Transverse colon (tissue), 4 donors: ENCODE measurements at regions not wholly inside any gene's neighbourhood (a gene's known extent, or its start where the extent isn't known, plus 50 kb on each side); places are given as distances from the start of the nearest gene placed in this dataset.

Experiments used
- CTCF ChIP-seq, 5 experiments: fragments of 200-600 bp in 3 of 5; fragments of 450-650 bp in 2 of 5; sonication (generic) in 3 of 5; IDR thresholded peaks; 1 replicate in 2 of 5; 2 replicates in 3 of 5; pipeline ENCODE4 v1.5.1; 2016 to 2017; ENCODE audit warnings: antibody characterized with exemption in 5 of 5, inconsistent platforms in 3 of 5, mild to moderate bottlenecking in 2 of 5, moderate library complexity in 1 of 5
- POLR2A ChIP-seq: fragments of 450-650 bp; IDR thresholded peaks from one replicate; pipeline ENCODE4 v1.6.1; 2016; ENCODE audit warnings: antibody characterized with exemption, mild to moderate bottlenecking, moderate library complexity
- POLR2AphosphoS5 ChIP-seq, 3 donors: sonication (generic); formaldehyde crosslinking; IDR thresholded peaks; one replicate each; pipeline ENCODE4 v1.6.1; 2016; ENCODE audit warnings: antibody characterized with exemption in 3 of 3

GRCh38 chr16:54400261-54400660 is 113.7 kb upstream of the IRX3 start:
- TF ChIP-seq CTCF (IDR thresholded peaks at IDR 0.05) (no peak), POLR2AphosphoS5 (IDR thresholded peaks at IDR 0.05) (no peak), POLR2A (no peak)
